Heart right ventricle (tissue), 16 donors: ENCODE measurements at regions not wholly inside any gene's neighbourhood (a gene's known extent, or its start where the extent isn't known, plus 50 kb on each side); places are given as distances from the start of the nearest gene placed in this dataset.

ENCODE experiments used
- ATAC-seq, 8 donors: fragments of 200-7000 bp; cut with Tn5 transposase; one replicate each; pipeline ENCODE4 v1.9.1; 2020; ENCODE audit warnings: mild to moderate bottlenecking in 8 of 8, moderate library complexity in 8 of 8, moderate number of reproducible peaks in 1 of 8
- DNase-seq, 2 donors: peaks; one replicate each; pipeline ENCODE4 v3.0.0-alpha.2; 2020
- H3K27ac ChIP-seq, 10 donors: fragments of 200-600 bp; sonication (generic) in 2 of 10; one replicate each; pipeline versions ENCODE4 v1.5.0 to v1.8.0; 2020 to 2022; ENCODE audit warnings: mild to moderate bottlenecking in 3 of 10
- H3K27me3 ChIP-seq, 7 donors: fragments of 200-600 bp; one replicate each; pipeline ENCODE4 v1.8.0; 2021 to 2022; ENCODE audit warnings: mild to moderate bottlenecking in 2 of 7
- H3K36me3 ChIP-seq, 9 donors: fragments of 200-600 bp; sonication (generic) in 1 of 9; one replicate each; pipeline versions ENCODE4 v1.5.0 to v1.8.0; 2020 to 2022; ENCODE audit warnings: mild to moderate bottlenecking in 2 of 9
- H3K4me1 ChIP-seq, 9 donors: fragments of 200-600 bp; sonication (generic) in 1 of 9; one replicate each; pipeline versions ENCODE4 v1.5.0 to v1.8.0; 2020 to 2022; ENCODE audit warnings: mild to moderate bottlenecking in 4 of 9
- H3K4me3 ChIP-seq, 10 donors: fragments of 200-600 bp; sonication (generic) in 2 of 10; one replicate each; pipeline versions ENCODE4 v1.5.0 to v1.8.0; 2020 to 2022; ENCODE audit warnings: mild to moderate bottlenecking in 7 of 10, moderate library complexity in 2 of 10
- H3K9me3 ChIP-seq, 11 donors: fragments of 200-600 bp in 10 of 11; sonication (generic) in 2 of 11; one replicate each; pipeline versions ENCODE4 v1.5.0 to v1.8.0; 2013 to 2022; ENCODE audit warnings: mild to moderate bottlenecking in 2 of 11, control low read depth in 1 of 11, moderate library complexity in 1 of 11
- CTCF ChIP-seq, 9 donors: fragments of 200-600 bp; sonication (generic) in 2 of 9; IDR thresholded peaks; one replicate each; pipeline versions ENCODE4 v1.5.0 to v1.8.0; 2021 to 2022; ENCODE audit warnings: antibody characterized with exemption in 9 of 9, mild to moderate bottlenecking in 5 of 9, moderate library complexity in 1 of 9
- WGBS, 2 donors: extraction: QIAGEN DNeasy Blood & Tissue Kit; methylation state at CpG; one replicate each; pipeline ENCODE4 v1.1.7; 2013; ENCODE audit warnings: inconsistent platforms in 1 of 2; 5-methylcytosine and 5-hydroxymethylcytosine counted together
- intact Hi-C, 10 donors: fragments of 100-400 bp; cut with DNase I; formaldehyde crosslinking; loops; one replicate each; pipeline versions ENCODE4 v1.11.1 to v1.14.2; 2022
- donor health status: Arrhythmogenic right ventricular cardiomyopathy.
- donor health status: ischemic (EF 13 %, LVEDD 7.1; RV severe dilation, severe dysfunction).
- donor health status: healthy with polysubstance abuse.
- donor health status: DM: no; HTN: yes; CAD: no.
- donor health status: DM: no; HTN: no; CAD: no.
- donor health status: ischemic (EF 25% LVEDD 6.9; RV normal size, moderate dysfunction).
- donor health status: ischemic (EF 25% LVEDD 5.7; RV mildly dilated, moderate dysfunction).
- donor health status: healthy.
- donor health status: DM: yes; HTN: yes; CAD: no.
- donor health status: Ischemic cardiomyopathy.
- donor health status: ischemic (EF 35%, LVEDD 5.7; RV mildly dilated, moderate dysfunction).
- donor health status: nonischemic (EF 11% LVEDD 7.7; RV severe dilation, severe dysfunction).
- donor health status: DM: yes; HTN: yes; CAD: no.
- donor health status: PGD.
- donor health status: ischemic (EF 29% LVEDD 5.4; RV normal size, mild dysfunction).
- donor health status: nonischemic (EF 23%, LVEDD 6.1; RV moderate dilation, normal function).

- ATAC-seq (no peak), DNase-seq (no peak)
- intact Hi-C loops, result no loop called here
- Histone ChIP-seq H3K4me3 (no peak overlapping the region), H3K4me1 (no peaks in the 10 kb centered on the region), H3K36me3 (no peaks in the 10 kb centered on the region), H3K27me3 (no peaks in the 10 kb centered on the region), H3K9me3 (peaks cover 0 to 20% (median 0%) of the 10 kb centered on the region in 11 donors), H3K27ac (no peak overlapping the region)
- 74 to 90% methylated on average over 2 of the region's 2 CpGs for WGBS, 2 donors
- no peak for TF ChIP-seq CTCF (IDR thresholded peaks at IDR 0.05)
These were observed 515.5 kb downstream of the COL12A1 start for GRCh38 chr6:74690365-74690764.

- intact Hi-C loops, result no loop called here
- ATAC-seq (no peak), DNase-seq (no peak)
- H3K27me3 ChIP-seq, result no peaks in the 10 kb centered on the region
- H3K36me3 ChIP-seq, result no peaks in the 10 kb centered on the region
- no peak for TF ChIP-seq CTCF (IDR thresholded peaks at IDR 0.05)
- H3K27ac ChIP-seq, result no peak overlapping the region
- peaks cover 0 to 21% (median 0%) of the 10 kb centered on the region in 11 donors for H3K9me3 ChIP-seq
- no peaks in the 10 kb centered on the region for H3K4me1 ChIP-seq
- 51 to 60% methylated on average over 2 of the region's 2 CpGs for WGBS, 2 donors
- no peak overlapping the region for H3K4me3 ChIP-seq
These were observed 516.3 kb downstream of the COL12A1 start for GRCh38 chr6:74689601-74690000.

- Histone ChIP-seq H3K9me3 (peaks cover 0 to 8% (median 0%) of the 10 kb centered on the region in 11 donors), H3K36me3 (no peaks in the 10 kb centered on the region), H3K4me1 (no peaks in the 10 kb centered on the region), H3K27me3 (no peaks in the 10 kb centered on the region), H3K4me3 (no peak overlapping the region), H3K27ac (no peak overlapping the region)
- WGBS, 2 donors, result 46 to 91% methylated on average over 1 of the region's 1 CpG
- DNase-seq, result no peak
- TF ChIP-seq CTCF (IDR thresholded peaks at IDR 0.05), result no peak
- intact Hi-C loops, result no loop called here
- ATAC-seq, result no peak
These were observed 528.4 kb downstream of the COL12A1 start for GRCh38 chr6:74677463-74677862.

- WGBS, 2 donors, result 60 to 79% methylated on average over 1 of the region's 1 CpG
- no peak overlapping the region for H3K4me3 ChIP-seq
- no peak for TF ChIP-seq CTCF (IDR thresholded peaks at IDR 0.05)
- H3K27me3 ChIP-seq, result no peaks in the 10 kb centered on the region
- H3K4me1 ChIP-seq, result peaks cover 0 to 4% (median 0%) of the 10 kb centered on the region in 9 donors
- ATAC-seq (no peak), DNase-seq (no peak)
- intact Hi-C loops, result no loop called here
- H3K36me3 ChIP-seq, result no peaks in the 10 kb centered on the region
- peaks cover 0 to 8% (median 0%) of the 10 kb centered on the region in 11 donors for H3K9me3 ChIP-seq
- H3K27ac ChIP-seq, result no peak overlapping the region
These were observed 528.9 kb downstream of the COL12A1 start for GRCh38 chr6:74676906-74677305.
